ENCODE measurements at regions not wholly inside any gene's neighbourhood (a gene's known extent, or its start where the extent isn't known, plus 50 kb on each side); places are given as distances from the start of the nearest gene placed in this dataset.

GRCh38 chr6:167227984-167228383 is 63.1 kb upstream of the UNC93A start:
- TF ChIP-seq CTCF (IDR thresholded peaks at IDR 0.05): no peak
- no peak for TF ChIP-seq POLR2A (IDR thresholded peaks at IDR 0.05)

Data from right lobe of liver (tissue), 4 donors.